Dendritic cell treated with granulocyte-macrophage colony-stimulating factor and Interleukin-4, amounts not matched to agents 40 ng/mL and 50 ng/mL, for 4 days (primary cell): ENCODE measurements at regions not wholly inside any gene's neighbourhood (a gene's known extent, or its start where the extent isn't known, plus 50 kb on each side); places are given as distances from the start of the nearest gene placed in this dataset.

Source experiments
- H3K27ac Mint-ChIP-seq: one replicate; pipeline ENCODE4 v1.8.0; 2022; ENCODE audit warnings: mild to moderate bottlenecking, mixed read lengths
- H3K27me3 Mint-ChIP-seq: one replicate; pipeline ENCODE4 v1.8.0; 2022; ENCODE audit warnings: mild to moderate bottlenecking, mixed read lengths
- H3K36me3 Mint-ChIP-seq: one replicate; pipeline ENCODE4 v1.8.0; 2022; ENCODE audit warnings: low read depth, mixed read lengths
- H3K4me1 Mint-ChIP-seq: one replicate; pipeline ENCODE4 v1.8.0; 2022; ENCODE audit warnings: low read depth, mixed read lengths
- H3K4me3 Mint-ChIP-seq: one replicate; pipeline ENCODE4 v1.8.0; 2022; ENCODE audit warnings: mild to moderate bottlenecking, moderate library complexity, mixed read lengths
- H3K9me3 Mint-ChIP-seq: one replicate; pipeline ENCODE4 v1.8.0; 2022; ENCODE audit warnings: mixed read lengths
- intact Hi-C: fragments of 100-400 bp; cut with micrococcal nuclease; formaldehyde crosslinking; loops from one replicate; pipeline ENCODE4 v1.15.0; 2022

DNA sequence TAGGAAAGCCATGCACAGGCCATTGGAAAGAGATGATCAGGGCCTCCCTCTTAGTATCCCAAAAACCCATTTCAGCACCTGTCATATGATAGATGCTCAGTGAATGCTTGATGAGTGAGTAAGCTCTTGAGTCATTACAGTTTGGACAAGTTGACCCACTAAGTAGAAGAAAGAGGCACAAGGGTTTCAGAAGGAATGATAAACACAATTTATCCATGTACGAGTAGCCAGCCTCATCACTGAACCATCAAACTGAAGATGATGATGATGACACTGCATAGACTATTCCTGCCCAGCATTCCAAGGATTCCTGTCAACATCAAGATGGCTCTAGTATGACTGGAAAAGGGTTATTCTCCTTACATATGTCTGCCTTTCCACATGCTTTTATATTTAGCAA is 596.0 kb downstream of the BCL11A start:
- Mint-ChIP-seq H3K9me3 (no peaks in the 10 kb centered on the region), H3K27ac (no peak overlapping the region), H3K36me3 (no peaks in the 10 kb centered on the region), H3K4me1 (no peaks in the 10 kb centered on the region), H3K4me3 (no peak overlapping the region), H3K27me3 (no peaks in the 10 kb centered on the region)
- intact Hi-C loops = no loop called here

DNA sequence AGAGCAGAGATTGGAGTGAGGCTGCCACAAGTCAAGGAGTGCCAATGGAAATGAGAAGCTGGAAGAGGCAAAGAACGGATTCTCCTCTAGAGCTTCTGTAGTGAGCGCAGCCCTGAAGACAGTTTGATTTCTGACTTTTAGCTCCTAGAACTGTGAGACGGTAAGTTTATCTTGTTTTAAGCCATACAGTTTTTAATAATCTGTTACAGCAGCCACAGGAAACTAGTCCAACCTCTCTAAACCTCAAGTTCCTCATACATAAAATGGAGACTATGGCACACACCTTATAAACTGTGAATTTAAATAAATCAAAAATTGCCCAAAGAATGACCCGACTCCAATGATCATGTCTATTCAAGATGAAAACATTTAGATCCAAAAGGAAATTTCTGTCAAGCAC is 596.5 kb downstream of the BCL11A start:
- Mint-ChIP-seq H3K27ac (no peak overlapping the region), H3K4me3 (no peak overlapping the region), H3K27me3 (no peaks in the 10 kb centered on the region), H3K4me1 (no peaks in the 10 kb centered on the region), H3K9me3 (no peaks in the 10 kb centered on the region), H3K36me3 (no peaks in the 10 kb centered on the region)
- intact Hi-C loops = no loop called here

DNA sequence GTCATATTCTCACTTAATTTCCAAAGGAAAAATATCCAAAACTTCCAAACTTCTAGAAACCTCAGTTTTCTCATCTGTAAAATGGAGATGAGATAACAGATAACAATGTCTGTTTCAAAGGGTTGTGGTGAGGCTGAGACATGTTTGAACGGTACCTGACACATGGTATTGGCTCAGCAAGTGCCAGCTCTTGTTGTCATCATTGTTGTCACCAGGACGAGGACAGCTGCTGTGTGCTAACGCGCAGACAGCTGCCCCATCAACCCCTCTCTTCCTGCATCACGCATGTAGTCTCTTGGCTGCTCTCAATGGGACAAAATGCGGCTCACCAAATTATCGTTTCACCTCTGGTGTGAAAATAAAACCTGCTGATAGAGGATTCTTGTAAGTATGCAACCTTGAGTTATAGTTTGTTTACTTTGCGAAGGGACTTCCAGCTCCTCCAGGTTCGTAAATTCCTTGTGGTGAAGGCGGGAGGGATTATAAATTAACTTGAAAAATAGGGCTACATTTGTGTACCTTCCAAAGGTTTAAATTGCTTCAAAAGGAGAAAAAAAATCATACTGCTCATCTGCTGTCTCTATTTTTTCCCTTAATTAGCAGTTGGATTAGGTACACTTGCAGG is 605.4 kb downstream of the BCL11A start:
- no peak overlapping the region for H3K4me3 Mint-ChIP-seq
- no peaks in the 10 kb centered on the region for H3K4me1 Mint-ChIP-seq
- no peak overlapping the region for H3K27ac Mint-ChIP-seq
- no peaks in the 10 kb centered on the region for H3K27me3 Mint-ChIP-seq
- H3K9me3 Mint-ChIP-seq = no peaks in the 10 kb centered on the region
- H3K36me3 Mint-ChIP-seq = no peaks in the 10 kb centered on the region
- intact Hi-C loops = no loop called here

DNA sequence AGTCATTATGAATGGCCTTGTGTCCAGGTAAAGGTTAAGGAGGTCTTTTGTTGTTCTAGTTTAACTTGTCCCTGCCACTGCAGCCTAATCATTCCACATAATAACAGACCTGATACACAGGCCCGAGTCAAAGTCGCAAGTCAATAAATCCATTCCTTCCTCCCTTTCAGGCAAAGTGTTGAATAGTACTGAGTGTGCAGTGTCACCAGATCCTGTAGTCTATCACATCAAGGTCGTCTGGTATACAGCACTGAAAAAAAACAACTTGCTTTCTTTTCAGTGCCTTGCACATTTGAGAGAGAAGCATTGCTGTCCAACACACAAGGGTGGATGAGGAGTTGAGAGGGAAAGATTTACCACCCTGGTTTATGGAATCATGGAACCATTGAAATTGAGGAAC is 606.2 kb downstream of the BCL11A start:
- Mint-ChIP-seq H3K4me3 (no peak overlapping the region), H3K9me3 (no peaks in the 10 kb centered on the region), H3K36me3 (no peaks in the 10 kb centered on the region), H3K4me1 (no peaks in the 10 kb centered on the region), H3K27me3 (no peaks in the 10 kb centered on the region), H3K27ac (no peak overlapping the region)
- intact Hi-C loops = no loop called here

DNA sequence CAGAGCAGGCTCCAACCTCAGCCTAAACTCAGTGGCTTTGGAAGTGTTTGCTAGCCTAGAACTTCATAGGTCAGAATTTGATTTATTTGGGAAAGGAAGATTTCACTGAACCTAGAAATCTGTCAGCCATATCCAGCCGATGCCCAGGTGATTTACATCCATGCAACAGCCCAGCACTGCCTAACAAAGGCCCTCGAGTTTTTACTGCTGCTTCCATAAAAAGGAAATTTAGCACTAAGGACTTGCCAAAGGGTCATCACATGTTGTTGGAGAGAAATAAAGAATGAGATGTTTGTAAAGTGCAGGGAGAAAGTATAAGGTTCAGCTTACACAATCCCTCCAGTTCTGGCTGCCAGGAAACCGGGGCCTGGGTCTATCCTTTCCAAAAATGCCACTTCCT is 614.2 kb downstream of the BCL11A start:
- H3K4me1 Mint-ChIP-seq = no peaks in the 10 kb centered on the region
- no peaks in the 10 kb centered on the region for H3K9me3 Mint-ChIP-seq
- no peaks in the 10 kb centered on the region for H3K36me3 Mint-ChIP-seq
- no peaks in the 10 kb centered on the region for H3K27me3 Mint-ChIP-seq
- H3K27ac Mint-ChIP-seq = no peak overlapping the region
- H3K4me3 Mint-ChIP-seq = no peak overlapping the region
- intact Hi-C loops = no loop called here

DNA sequence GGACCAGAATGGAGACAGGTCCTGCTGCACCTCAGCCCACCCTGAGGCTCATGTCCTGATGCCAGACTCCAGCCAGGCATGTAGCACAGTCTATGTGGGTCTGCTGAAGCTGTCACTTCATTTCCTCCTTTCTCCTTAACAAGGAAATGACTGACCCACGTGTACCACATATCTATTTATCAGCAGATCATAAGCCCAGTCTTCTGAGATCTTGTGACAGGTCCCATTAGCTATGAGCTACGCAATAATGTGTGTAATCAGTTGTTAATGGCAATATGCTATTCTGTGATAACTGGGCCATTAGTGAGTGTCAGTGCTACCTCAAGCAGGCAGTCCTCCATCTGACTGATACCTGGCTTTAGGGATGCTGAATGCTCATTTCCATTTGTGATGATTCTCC is 615.3 kb downstream of the BCL11A start:
- H3K4me3 Mint-ChIP-seq = no peak overlapping the region
- H3K36me3 Mint-ChIP-seq = no peaks in the 10 kb centered on the region
- H3K9me3 Mint-ChIP-seq = no peaks in the 10 kb centered on the region
- no peaks in the 10 kb centered on the region for H3K4me1 Mint-ChIP-seq
- H3K27ac Mint-ChIP-seq = no peak overlapping the region
- no peaks in the 10 kb centered on the region for H3K27me3 Mint-ChIP-seq
- intact Hi-C loops = no loop called here

DNA sequence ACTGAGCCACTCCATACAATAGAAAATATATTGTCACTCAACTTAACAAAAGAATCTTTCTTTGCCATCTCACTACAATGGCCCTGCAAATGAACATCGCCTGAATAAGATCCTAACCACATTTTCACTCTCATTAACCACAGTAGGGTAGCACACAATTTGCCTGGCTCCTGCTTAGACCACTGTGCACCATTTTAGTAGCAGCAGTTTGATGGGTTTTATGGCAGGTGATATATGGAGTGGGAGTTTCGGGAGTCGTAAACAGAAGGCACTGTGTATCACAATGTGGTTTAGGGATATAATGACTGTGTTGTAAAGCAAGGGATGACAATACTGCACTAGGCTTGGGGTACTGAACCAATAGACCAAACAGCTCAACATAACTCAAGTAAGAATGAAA is 617.4 kb downstream of the BCL11A start:
- H3K27me3 Mint-ChIP-seq = no peaks in the 10 kb centered on the region
- intact Hi-C loops = no loop called here
- H3K27ac Mint-ChIP-seq = no peak overlapping the region
- no peaks in the 10 kb centered on the region for H3K4me1 Mint-ChIP-seq
- no peak overlapping the region for H3K4me3 Mint-ChIP-seq
- no peaks in the 10 kb centered on the region for H3K36me3 Mint-ChIP-seq
- H3K9me3 Mint-ChIP-seq = no peaks in the 10 kb centered on the region

DNA sequence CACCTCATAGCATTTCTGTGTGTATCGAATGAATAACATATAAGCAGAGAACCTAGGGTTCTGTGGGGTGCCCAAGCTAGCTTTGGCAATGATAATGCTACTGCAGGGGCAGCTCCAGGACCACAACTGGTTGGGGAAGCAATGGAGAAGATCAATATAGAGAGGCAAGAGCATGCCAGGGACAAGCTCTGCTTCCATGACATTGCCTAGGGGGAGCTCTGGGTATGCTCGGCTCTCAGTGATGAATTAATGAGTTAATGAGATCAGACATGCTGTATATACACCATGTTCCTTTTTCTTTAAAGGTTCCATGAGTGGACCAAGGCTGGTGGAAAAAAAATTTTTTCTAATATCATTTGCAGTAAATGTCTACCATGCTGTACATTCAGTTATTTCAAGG is 618.4 kb downstream of the BCL11A start:
- intact Hi-C loops = no loop called here
- H3K27ac Mint-ChIP-seq = no peak overlapping the region
- H3K4me1 Mint-ChIP-seq = peaks cover 4% of the 10 kb centered on the region
- H3K4me3 Mint-ChIP-seq = no peak overlapping the region
- no peaks in the 10 kb centered on the region for H3K36me3 Mint-ChIP-seq
- no peaks in the 10 kb centered on the region for H3K9me3 Mint-ChIP-seq
- no peaks in the 10 kb centered on the region for H3K27me3 Mint-ChIP-seq

DNA sequence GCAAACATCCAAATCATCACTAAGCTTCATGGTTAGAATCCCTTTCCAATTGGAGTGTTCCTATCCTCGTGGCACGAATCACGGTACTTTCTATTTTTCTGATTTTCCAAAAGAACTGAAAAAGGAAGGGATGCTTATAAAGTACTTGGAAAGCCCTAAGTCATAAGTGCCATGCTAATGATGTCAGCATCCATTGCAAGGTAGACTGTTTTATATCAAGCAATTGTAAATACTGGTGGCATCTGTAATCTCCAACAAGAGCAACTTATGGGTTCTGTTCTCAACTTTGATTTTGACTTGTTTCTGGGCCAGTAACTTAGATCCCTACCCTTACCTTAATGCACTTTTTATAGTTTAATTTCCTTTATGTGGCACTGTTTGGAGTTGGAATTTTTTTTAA is 619.5 kb downstream of the BCL11A start:
- H3K4me1 Mint-ChIP-seq = peaks cover 4% of the 10 kb centered on the region
- H3K9me3 Mint-ChIP-seq = no peaks in the 10 kb centered on the region
- no peaks in the 10 kb centered on the region for H3K27me3 Mint-ChIP-seq
- no peak overlapping the region for H3K27ac Mint-ChIP-seq
- intact Hi-C loops = no loop called here
- H3K4me3 Mint-ChIP-seq = no peak overlapping the region
- H3K36me3 Mint-ChIP-seq = no peaks in the 10 kb centered on the region

DNA sequence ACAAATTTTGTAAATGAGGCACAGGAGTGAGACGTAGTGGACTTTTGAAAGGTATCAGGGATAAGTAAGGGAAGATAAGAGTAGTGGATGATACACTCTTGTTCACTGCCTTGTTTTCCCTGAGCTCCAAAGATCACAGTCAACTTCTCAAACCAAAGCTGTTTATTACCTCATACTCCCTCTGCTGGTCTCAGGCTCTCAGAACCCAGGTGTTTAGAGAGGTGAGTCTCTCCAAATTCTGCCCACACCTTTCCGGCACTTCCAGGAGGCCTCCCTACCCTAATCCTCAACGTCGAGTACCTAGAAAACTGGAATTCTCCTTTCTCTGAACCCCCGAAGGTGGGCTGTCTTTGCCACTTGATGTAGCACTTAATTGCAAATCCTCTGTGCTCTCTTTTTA is 621.1 kb downstream of the BCL11A start:
- Mint-ChIP-seq H3K4me1 (peaks cover 4% of the 10 kb centered on the region), H3K27ac (no peak overlapping the region), H3K4me3 (no peak overlapping the region), H3K36me3 (no peaks in the 10 kb centered on the region), H3K27me3 (no peaks in the 10 kb centered on the region), H3K9me3 (peaks cover 8% of the 10 kb centered on the region)
- intact Hi-C loops = no loop called here

DNA sequence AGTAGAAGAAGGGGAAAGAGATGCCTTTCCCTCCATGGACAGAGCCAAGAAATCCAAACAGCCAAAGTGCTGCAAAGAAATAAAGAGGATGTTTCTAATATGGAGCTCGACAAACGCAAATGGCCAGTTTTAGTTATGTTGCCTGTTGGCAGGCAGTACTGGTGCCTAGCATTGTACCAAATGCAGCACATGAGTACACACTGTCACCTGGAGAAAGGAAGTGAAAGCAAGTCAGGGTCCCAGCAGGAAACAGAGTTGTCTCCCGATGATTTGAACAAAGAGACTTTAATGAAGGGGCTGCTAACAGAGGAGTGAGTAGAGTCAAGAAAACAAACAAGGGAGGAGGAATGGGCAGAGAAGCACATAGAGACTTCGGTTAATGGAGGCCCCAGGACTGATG is 623.0 kb downstream of the BCL11A start:
- Mint-ChIP-seq H3K4me1 (peaks cover 4% of the 10 kb centered on the region), H3K9me3 (peaks cover 9% of the 10 kb centered on the region), H3K36me3 (no peaks in the 10 kb centered on the region), H3K27ac (no peak overlapping the region), H3K4me3 (no peak overlapping the region), H3K27me3 (no peaks in the 10 kb centered on the region)
- intact Hi-C loops = no loop called here

DNA sequence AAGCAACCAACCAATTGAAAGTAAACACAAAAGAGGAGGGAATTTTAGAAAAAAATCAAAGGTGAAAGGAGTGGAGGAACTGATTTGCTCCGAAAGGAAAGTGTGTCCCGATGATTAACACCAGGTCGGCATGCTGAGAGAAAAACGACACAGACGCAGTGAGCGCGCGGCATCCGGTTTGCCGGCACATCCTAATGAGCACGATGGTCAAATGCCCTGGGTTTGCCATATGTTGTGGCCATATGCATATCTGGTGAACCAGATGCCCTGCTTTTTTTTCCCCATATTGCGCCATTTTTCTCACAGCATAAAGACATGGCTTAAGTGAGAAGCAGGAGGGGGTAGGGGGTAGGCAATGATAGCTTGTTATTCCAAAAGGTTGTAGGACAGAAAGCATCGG is 626.7 kb downstream of the BCL11A start:
- no peak overlapping the region for H3K27ac Mint-ChIP-seq
- H3K9me3 Mint-ChIP-seq = peaks cover 9% of the 10 kb centered on the region
- H3K4me1 Mint-ChIP-seq = peaks cover 4% of the 10 kb centered on the region
- no peaks in the 10 kb centered on the region for H3K36me3 Mint-ChIP-seq
- no peaks in the 10 kb centered on the region for H3K27me3 Mint-ChIP-seq
- intact Hi-C loops = no loop called here
- H3K4me3 Mint-ChIP-seq = no peak overlapping the region

DNA sequence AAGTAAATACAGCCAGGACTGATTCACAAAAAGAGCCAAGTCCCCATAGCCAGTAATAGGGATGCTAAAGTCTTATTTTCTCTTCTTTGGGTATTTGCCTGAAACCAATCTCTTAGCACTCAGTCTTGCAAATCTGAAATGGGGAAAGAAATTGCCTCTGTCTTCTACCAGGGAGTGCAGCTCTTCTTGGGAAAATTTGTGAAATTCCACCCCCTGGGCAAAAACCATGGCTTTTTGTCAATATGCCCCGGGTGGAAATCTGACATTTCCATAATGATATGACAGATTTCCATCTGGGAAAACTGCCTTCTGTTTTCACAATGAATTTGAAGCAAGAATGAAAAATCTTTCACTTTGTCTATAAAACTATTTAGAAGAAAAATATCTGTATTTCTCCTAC is 628.1 kb downstream of the BCL11A start:
- H3K27me3 Mint-ChIP-seq = no peaks in the 10 kb centered on the region
- intact Hi-C loops = no loop called here
- no peak overlapping the region for H3K4me3 Mint-ChIP-seq
- peaks cover 9% of the 10 kb centered on the region for H3K9me3 Mint-ChIP-seq
- H3K4me1 Mint-ChIP-seq = peaks cover 1% of the 10 kb centered on the region
- no peaks in the 10 kb centered on the region for H3K36me3 Mint-ChIP-seq
- no peak overlapping the region for H3K27ac Mint-ChIP-seq

DNA sequence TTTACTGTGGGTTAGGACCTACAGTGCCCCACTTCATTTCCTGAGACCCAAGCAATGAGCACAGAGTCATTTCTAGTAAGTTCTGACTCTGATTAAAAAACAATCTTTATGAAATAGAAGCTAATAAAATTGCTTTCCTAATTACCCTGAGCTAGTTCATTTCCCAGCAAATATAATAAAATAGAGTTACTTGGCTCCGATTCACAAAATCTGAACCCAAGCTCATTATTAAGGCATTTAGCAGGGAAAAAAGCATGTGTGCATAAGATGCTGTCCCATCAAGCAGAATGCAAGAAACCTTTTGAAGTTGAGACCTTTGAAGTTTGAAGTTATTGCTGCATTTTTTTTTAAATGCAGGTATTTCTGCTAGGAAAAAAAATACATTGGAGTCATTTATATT is 629.1 kb downstream of the BCL11A start:
- Mint-ChIP-seq H3K27ac (no peak overlapping the region), H3K4me1 (no peaks in the 10 kb centered on the region), H3K4me3 (no peak overlapping the region), H3K9me3 (peaks cover 9% of the 10 kb centered on the region), H3K36me3 (no peaks in the 10 kb centered on the region), H3K27me3 (no peaks in the 10 kb centered on the region)
- intact Hi-C loops = no loop called here

DNA sequence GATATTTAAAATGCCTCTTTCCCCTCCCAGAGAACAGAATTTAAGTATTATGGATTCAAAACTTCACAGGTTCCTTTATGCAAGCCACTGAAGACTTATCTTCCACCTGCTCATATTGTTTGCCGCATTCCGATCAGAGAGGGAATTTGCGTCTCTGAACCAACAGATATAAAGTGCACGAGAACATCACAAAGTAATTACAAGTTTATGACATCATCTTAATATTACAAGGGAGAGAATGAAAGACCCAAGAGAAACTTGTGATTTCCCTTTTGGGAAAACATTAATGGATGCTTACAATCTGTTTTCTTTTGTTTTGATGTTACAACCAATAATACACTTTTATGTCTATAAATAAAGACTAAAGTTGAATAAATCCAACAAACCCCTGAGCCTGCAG is 631.0 kb downstream of the BCL11A start:
- H3K4me1 Mint-ChIP-seq = no peaks in the 10 kb centered on the region
- peaks cover 2% of the 10 kb centered on the region for H3K9me3 Mint-ChIP-seq
- no peaks in the 10 kb centered on the region for H3K36me3 Mint-ChIP-seq
- no peak overlapping the region for H3K27ac Mint-ChIP-seq
- intact Hi-C loops = no loop called here
- H3K27me3 Mint-ChIP-seq = no peaks in the 10 kb centered on the region
- no peak overlapping the region for H3K4me3 Mint-ChIP-seq
